ENCODE measurements at regions not wholly inside any gene's neighbourhood (a gene's known extent, or its start where the extent isn't known, plus 50 kb on each side); places are given as distances from the start of the nearest gene placed in this dataset.

DNA sequence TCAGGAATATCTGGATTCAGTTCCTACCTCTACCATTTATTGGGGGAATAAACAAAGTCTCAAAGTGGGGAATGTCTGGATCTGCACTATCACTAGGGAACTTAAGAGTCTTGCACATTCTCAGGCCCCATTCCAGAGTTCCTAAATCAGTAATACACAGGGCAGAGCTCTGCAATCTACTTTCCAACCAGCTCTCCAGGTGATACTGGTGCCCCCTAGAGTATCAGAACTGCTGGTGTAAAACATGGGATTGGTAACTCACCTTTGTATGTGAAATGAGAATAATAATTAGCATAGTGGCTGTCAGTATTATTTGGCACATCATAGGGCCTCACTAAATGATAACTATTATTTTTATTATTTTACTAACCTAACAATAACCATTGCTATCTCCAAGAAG is 278.8 kb upstream of the IMPG1 start:
- intact Hi-C loops (cut with DNase I, micrococcal nuclease): no loop called here
- ATAC-seq (ENCODE audit: poor library complexity): no peak
- Histone ChIP-seq H3K36me3 (ENCODE audit: insufficient read depth, low read length) (no peaks in the 10 kb centered on the region), H3K27me3 (ENCODE audit: control insufficient read depth in 1 of 2, insufficient read depth in 2 of 2, low read length in 2 of 2) (no peaks in the 10 kb centered on the region), H3K4me3 (ENCODE audit: low read length) (no peak overlapping the region), H3K27ac (ENCODE audit: low read depth in 1 of 2, low read length in 2 of 2) (no peak overlapping the region), H3K4me1 (ENCODE audit: insufficient read depth, low read length) (no peaks in the 10 kb centered on the region), H3K9me3 (ENCODE audit: control insufficient read depth in 1 of 2, insufficient read depth in 1 of 2, low read length in 2 of 2) (peaks cover 0 to 6% of the 10 kb centered on the region in 2 experiments)
- H3K9me3 Mint-ChIP-seq: peaks cover 4% of the 10 kb centered on the region
- no peaks in the 10 kb centered on the region for H3K36me3 Mint-ChIP-seq (ENCODE audit: low read depth)
- ChIA-PET CTCF (no interaction called here), POLR2A (no interaction called here)
- DNase-seq: no peak
- H3K27ac Mint-ChIP-seq: no peak overlapping the region
- H3K27me3 Mint-ChIP-seq: no peaks in the 10 kb centered on the region
- H3K4me3 Mint-ChIP-seq: no peak overlapping the region
- H3K4me1 Mint-ChIP-seq (ENCODE audit: low read depth): no peaks in the 10 kb centered on the region
- TF ChIP-seq, protein P1, sequence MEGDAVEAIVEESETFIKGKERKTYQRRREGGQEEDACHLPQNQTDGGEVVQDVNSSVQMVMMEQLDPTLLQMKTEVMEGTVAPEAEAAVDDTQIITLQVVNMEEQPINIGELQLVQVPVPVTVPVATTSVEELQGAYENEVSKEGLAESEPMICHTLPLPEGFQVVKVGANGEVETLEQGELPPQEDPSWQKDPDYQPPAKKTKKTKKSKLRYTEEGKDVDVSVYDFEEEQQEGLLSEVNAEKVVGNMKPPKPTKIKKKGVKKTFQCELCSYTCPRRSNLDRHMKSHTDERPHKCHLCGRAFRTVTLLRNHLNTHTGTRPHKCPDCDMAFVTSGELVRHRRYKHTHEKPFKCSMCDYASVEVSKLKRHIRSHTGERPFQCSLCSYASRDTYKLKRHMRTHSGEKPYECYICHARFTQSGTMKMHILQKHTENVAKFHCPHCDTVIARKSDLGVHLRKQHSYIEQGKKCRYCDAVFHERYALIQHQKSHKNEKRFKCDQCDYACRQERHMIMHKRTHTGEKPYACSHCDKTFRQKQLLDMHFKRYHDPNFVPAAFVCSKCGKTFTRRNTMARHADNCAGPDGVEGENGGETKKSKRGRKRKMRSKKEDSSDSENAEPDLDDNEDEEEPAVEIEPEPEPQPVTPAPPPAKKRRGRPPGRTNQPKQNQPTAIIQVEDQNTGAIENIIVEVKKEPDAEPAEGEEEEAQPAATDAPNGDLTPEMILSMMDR (IDR thresholded peaks at IDR 0.05): no peak

DNA sequence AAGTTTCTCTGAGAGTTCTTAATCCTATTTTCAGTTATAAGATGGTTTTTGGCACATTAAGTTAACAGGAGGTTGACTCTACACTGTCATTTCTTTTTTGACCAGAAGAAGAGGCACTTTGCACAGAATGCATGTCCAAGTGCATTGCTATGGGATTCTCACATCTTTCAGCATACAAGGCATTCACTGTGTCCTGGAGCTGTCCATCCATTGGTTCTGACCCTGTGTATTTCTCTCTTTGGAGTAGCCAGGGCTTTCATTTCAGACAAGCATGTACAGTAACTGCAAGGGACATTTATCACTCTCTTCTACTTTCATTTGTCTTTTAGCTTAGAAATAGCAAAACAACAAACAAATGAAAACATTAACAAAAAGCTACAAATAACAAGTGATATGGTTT is 275.1 kb upstream of the IMPG1 start:
- no peak for DNase-seq
- H3K27me3 ChIP-seq (ENCODE audit: control insufficient read depth in 1 of 2, insufficient read depth in 2 of 2, low read length in 2 of 2): no peaks in the 10 kb centered on the region
- Mint-ChIP-seq H3K9me3 (peaks cover 5% of the 10 kb centered on the region), H3K27ac (no peak overlapping the region), H3K4me3 (no peak overlapping the region), H3K4me1 (ENCODE audit: low read depth) (no peaks in the 10 kb centered on the region), H3K27me3 (no peaks in the 10 kb centered on the region), H3K36me3 (ENCODE audit: low read depth) (no peaks in the 10 kb centered on the region)
- H3K36me3 ChIP-seq (ENCODE audit: insufficient read depth, low read length): no peaks in the 10 kb centered on the region
- POLR2A ChIA-PET: no interaction called here
- TF ChIP-seq, protein P1 (IDR thresholded peaks at IDR 0.05): no peak
- no peak for ATAC-seq (ENCODE audit: poor library complexity)
- no peaks in the 10 kb centered on the region for H3K9me3 ChIP-seq (ENCODE audit: control insufficient read depth in 1 of 2, insufficient read depth in 1 of 2, low read length in 2 of 2)
- H3K4me3 ChIP-seq (ENCODE audit: low read length): no peak overlapping the region
- H3K4me1 ChIP-seq (ENCODE audit: insufficient read depth, low read length): no peaks in the 10 kb centered on the region
- CTCF ChIA-PET: no interaction called here
- intact Hi-C loops (cut with DNase I, micrococcal nuclease): no loop called here
- H3K27ac ChIP-seq (ENCODE audit: low read depth in 1 of 2, low read length in 2 of 2): no peak overlapping the region

DNA sequence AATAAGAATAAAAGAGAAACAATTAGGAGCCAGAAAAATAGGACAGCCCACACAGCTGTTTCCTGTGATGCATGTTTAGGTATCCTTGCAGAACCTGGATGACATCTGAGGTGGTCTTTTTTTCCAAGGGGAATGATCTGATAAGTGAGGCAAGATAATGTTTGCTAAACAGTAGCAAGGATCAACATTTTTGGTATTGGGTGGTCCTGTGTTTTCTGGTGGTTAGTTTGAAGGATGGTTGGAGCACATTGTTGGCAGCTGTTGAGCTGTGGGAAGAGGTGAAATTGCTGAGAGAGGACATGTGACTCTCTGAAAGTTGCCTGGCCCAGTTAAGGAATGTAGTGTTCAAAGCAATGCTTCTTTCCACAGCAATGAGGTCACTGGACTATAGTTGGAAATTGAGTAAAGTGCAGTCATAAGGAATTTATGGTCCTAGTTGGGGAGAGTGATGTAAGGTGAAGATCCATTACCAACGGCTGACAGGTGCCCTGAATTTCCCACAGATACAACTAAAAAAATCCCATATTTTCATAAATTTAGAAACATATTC is 270.2 kb upstream of the IMPG1 start:
- Histone ChIP-seq H3K4me1 (ENCODE audit: insufficient read depth, low read length) (no peaks in the 10 kb centered on the region), H3K36me3 (ENCODE audit: insufficient read depth, low read length) (no peaks in the 10 kb centered on the region), H3K4me3 (ENCODE audit: low read length) (no peak overlapping the region), H3K27me3 (ENCODE audit: control insufficient read depth in 1 of 2, insufficient read depth in 2 of 2, low read length in 2 of 2) (no peaks in the 10 kb centered on the region), H3K27ac (ENCODE audit: low read depth in 1 of 2, low read length in 2 of 2) (no peak overlapping the region), H3K9me3 (ENCODE audit: control insufficient read depth in 1 of 2, insufficient read depth in 1 of 2, low read length in 2 of 2) (peaks cover 0 to 6% of the 10 kb centered on the region in 2 experiments)
- ChIA-PET POLR2A (no interaction called here), CTCF (no interaction called here)
- DNase-seq (no peak), ATAC-seq (ENCODE audit: poor library complexity) (no peak)
- Mint-ChIP-seq H3K27ac (no peak overlapping the region), H3K9me3 (peaks cover 6% of the 10 kb centered on the region), H3K27me3 (no peaks in the 10 kb centered on the region), H3K36me3 (ENCODE audit: low read depth) (no peaks in the 10 kb centered on the region), H3K4me1 (ENCODE audit: low read depth) (no peaks in the 10 kb centered on the region), H3K4me3 (no peak overlapping the region)
- intact Hi-C loops (cut with DNase I, micrococcal nuclease): no loop called here
- TF ChIP-seq, protein P1 (IDR thresholded peaks at IDR 0.05): no peak

Measured in CD4-positive, alpha-beta T cell (primary cell).